ENCODE measurements at regions not wholly inside any gene's neighbourhood (a gene's known extent, or its start where the extent isn't known, plus 50 kb on each side); places are given as distances from the start of the nearest gene placed in this dataset.
"Not testable (repeated sequence)": the region's sequence is repeated elsewhere in the genome, so short reads cannot be mapped to it uniquely, and the experiment has no call there.

DNA sequence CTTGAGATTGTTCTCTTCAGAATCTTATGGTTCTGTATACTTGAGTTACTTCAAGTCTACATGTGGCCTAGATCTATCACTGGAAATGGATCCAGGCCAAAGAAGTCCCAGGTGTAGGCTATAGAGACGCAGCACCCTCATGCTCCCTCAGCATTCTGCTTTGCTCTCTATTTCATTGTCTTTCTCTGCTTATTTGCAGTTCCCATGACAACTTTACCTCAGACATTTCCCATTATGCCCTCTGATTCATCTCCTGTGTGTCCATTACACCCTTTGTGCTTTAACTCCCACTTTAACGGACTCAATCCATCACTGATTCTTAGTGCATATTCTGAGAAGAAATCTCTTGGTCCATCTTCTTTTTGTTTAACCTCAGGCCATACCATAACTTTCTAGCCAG, 236.9 kb upstream of the NRIP1 start:
- no peak for TF ChIP-seq ZFX (IDR thresholded peaks at IDR 0.05; ENCODE audit: borderline replicate concordance)
- TF ChIP-seq, protein P1, sequence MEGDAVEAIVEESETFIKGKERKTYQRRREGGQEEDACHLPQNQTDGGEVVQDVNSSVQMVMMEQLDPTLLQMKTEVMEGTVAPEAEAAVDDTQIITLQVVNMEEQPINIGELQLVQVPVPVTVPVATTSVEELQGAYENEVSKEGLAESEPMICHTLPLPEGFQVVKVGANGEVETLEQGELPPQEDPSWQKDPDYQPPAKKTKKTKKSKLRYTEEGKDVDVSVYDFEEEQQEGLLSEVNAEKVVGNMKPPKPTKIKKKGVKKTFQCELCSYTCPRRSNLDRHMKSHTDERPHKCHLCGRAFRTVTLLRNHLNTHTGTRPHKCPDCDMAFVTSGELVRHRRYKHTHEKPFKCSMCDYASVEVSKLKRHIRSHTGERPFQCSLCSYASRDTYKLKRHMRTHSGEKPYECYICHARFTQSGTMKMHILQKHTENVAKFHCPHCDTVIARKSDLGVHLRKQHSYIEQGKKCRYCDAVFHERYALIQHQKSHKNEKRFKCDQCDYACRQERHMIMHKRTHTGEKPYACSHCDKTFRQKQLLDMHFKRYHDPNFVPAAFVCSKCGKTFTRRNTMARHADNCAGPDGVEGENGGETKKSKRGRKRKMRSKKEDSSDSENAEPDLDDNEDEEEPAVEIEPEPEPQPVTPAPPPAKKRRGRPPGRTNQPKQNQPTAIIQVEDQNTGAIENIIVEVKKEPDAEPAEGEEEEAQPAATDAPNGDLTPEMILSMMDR (IDR thresholded peaks at IDR 0.05): no peak
- H3K27ac ChIP-seq: no peak overlapping the region

DNA sequence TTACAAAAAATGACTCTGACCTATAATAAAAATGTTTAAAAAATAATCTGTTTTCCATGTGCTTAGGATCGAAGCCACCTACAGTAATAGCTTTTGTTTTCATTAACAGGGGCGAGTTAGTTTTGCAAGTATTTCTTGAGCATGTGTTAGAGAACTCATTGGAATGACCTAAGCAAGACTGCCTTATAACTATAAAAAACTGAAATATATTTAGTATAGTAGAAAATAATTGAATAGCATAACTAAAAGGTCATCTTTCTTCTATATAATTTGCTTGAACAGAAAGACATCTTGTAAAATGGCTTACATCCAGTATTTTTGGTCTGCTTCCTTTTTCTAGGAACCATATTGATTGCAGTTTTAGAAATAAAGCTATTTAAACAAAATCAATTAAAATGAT, 241.5 kb upstream of the NRIP1 start:
- no peak for TF ChIP-seq ZFX (IDR thresholded peaks at IDR 0.05; ENCODE audit: borderline replicate concordance)
- TF ChIP-seq, protein P1 (IDR thresholded peaks at IDR 0.05): no peak
- no peak overlapping the region for H3K27ac ChIP-seq

DNA sequence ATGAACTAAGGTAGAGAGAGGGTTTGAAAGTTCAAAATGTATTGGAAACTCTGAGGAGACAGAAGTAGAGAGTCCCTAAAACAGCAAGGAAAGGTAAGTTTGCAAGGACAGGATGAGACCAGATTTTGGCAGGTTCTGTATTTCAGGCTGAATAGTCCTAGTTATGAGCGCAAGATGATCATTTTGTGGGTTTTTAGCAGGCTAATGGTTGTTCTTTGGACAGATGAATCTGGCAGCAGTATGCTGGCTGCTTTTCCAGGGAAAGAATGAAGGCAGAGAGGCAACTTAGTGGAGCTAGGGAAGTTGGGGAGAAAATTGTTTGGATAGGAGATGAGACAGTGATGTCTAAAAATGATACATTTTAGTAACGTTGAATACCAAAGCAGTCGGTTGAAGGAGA, 243.5 kb upstream of the NRIP1 start:
- TF ChIP-seq, protein P1 (IDR thresholded peaks at IDR 0.05): no peak
- no peak for TF ChIP-seq ZFX (IDR thresholded peaks at IDR 0.05; ENCODE audit: borderline replicate concordance)

DNA sequence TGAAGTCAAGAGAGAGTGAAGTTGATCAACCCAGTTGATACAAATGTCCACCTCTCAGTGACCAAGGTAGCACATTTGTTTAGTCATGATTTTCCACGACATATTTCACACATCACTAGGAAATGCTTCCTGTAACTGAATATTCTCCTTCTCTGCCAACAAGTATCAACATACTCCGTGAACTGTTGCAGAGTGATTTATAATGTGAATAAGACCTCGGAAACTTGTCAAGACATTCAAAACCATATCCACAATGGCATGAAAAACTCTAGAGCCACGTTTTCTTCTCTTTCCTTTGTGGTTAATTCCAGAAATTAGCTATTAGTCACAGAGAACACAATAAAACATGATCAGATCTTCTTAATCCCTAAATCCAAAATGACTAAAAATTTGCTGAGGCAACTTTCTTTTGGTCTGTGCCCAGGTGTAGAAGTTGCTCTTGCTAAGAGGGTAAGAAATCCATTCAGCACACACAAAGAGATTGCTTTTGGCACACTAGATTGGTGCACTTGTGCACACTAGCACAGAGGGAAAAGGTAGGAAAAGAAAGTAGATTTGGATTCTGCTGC, 244.3 kb upstream of the NRIP1 start:
- no peak for TF ChIP-seq ZFX (IDR thresholded peaks at IDR 0.05; ENCODE audit: borderline replicate concordance)
- TF ChIP-seq, protein P1 (IDR thresholded peaks at IDR 0.05): no peak
- no peak overlapping the region for H3K27ac ChIP-seq

More for the DNA sequence above, 243.5 kb upstream of the NRIP1 start:
- no peak overlapping the region for H3K27ac ChIP-seq

DNA sequence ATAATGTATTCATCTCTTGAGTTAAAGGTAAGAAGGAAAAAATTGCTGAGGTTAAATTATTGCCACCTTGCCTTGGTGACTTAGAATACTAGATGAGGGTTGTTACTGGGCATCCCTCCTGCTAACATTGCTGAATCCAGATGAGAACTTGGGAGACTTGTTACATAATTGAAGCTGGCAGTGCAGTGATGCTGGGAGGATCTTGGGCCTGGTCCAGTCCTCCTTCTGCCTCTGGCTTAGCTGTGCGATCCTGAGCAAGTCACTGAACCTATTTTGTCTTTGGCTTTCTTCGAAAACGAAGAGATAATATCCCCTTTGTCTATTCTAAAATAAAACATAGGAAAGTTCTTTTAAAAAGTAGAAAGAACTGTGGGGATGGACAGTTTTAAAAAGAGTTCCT, 244.9 kb upstream of the NRIP1 start:
- TF ChIP-seq, protein P1 (IDR thresholded peaks at IDR 0.05): no peak
- TF ChIP-seq ZFX (IDR thresholded peaks at IDR 0.05; ENCODE audit: borderline replicate concordance): no peak
- H3K27ac ChIP-seq: no peak overlapping the region

DNA sequence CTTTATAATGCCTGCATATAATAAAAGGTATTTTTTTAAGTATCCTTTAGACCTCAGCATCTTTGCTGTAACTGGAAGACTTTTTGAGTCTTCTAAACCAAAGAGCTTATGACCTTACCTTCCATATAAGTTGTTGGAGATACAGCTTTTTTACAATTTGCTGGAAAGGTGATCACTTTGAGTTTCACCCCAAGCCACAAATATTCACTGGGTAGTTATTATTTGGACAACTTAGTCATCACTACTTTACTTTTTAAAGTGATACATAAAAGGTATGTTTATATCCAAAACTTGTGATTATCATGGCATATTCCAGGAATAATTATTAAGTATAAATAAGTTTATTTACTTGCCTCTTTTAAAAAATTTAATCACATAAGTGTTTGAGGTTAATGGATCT, 246.7 kb upstream of the NRIP1 start:
- no peak overlapping the region for H3K27ac ChIP-seq
- TF ChIP-seq, protein P1 (IDR thresholded peaks at IDR 0.05): no peak
- TF ChIP-seq ZFX (IDR thresholded peaks at IDR 0.05; ENCODE audit: borderline replicate concordance): no peak

DNA sequence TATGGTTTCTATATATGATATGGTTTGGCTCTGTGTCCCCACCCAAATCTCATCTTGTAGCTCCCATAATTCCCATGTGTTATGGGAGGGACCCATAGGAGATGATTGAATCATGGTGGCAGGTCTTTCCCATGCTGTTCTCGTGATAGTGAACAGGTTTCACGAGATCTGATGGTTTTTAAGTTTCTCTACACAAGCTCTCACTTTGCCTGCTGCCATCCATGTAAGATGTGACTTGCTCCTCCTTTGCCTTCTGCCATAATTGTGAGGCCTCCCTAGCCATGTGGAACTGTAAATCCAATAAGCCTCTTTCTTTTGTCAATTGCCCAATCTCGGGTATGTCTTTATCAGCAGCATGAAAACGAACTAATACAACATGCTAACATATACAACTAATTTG, 252.2 kb upstream of the NRIP1 start:
- not testable (repeated sequence) for H3K27ac ChIP-seq

DNA sequence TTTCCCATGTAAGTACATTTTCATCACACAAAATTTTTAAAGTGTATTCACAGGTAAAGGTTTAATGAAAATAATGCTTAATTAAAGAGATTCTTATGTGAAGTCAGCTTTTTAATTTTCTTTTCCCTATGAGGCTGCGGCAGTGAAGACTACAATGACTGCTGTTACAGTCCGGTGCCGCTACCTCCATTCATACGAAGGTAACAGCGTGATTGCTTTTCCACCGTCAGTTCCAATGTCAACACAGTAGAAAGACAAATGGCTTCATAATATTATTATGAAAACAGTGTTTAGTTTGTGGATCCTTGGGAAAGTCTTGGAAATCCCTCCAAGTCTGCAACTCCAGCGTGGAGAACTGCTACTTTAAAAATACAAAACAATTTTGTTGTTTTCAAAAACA, 254.9 kb upstream of the NRIP1 start:
- H3K27ac ChIP-seq: no peak overlapping the region
- no peak for TF ChIP-seq ZFX (IDR thresholded peaks at IDR 0.05; ENCODE audit: borderline replicate concordance)
- TF ChIP-seq, protein P1 (IDR thresholded peaks at IDR 0.05): no peak
